ENCODE measurements at regions not wholly inside any gene's neighbourhood (a gene's known extent, or its start where the extent isn't known, plus 50 kb on each side); places are given as distances from the start of the nearest gene placed in this dataset.

GRCh38 chr5:38752012-38752536, 93.7 kb upstream of the OSMR start:
- FAIRE-seq (no peak), DNase-seq (ENCODE audit: insufficient read length, low spot score) (no peak)
- TF ChIP-seq CTCF (IDR thresholded peaks at IDR 0.05; ENCODE audit: insufficient read depth, missing control alignments) = no peak

GRCh38 chr5:38752622-38753021, 93.2 kb upstream of the OSMR start:
- DNase-seq (ENCODE audit: insufficient read length, low spot score) (no peak), FAIRE-seq (no peak)
- TF ChIP-seq CTCF (IDR thresholded peaks at IDR 0.05; ENCODE audit: insufficient read depth, missing control alignments) = no peak

- no peak for FAIRE-seq
- DNase-seq (ENCODE audit: insufficient read length, low spot score) = no peak
- no peak for TF ChIP-seq CTCF (IDR thresholded peaks at IDR 0.05; ENCODE audit: insufficient read depth, missing control alignments)
These were observed 92.7 kb upstream of the OSMR start for GRCh38 chr5:38753141-38753540.

- DNase-seq (ENCODE audit: insufficient read length, low spot score) = no peak
- TF ChIP-seq CTCF (IDR thresholded peaks at IDR 0.05; ENCODE audit: insufficient read depth, missing control alignments) = no peak
- FAIRE-seq = no peak
These were observed 92.0 kb upstream of the OSMR start for GRCh38 chr5:38753776-38754175.

GRCh38 chr5:38755181-38755580, 90.6 kb upstream of the OSMR start:
- FAIRE-seq (no peak), DNase-seq (ENCODE audit: insufficient read length, low spot score) (no peak)
- TF ChIP-seq CTCF (IDR thresholded peaks at IDR 0.05; ENCODE audit: insufficient read depth, missing control alignments) = no peak

- DNase-seq (ENCODE audit: insufficient read length, low spot score) (no peak), FAIRE-seq (no peak)
- TF ChIP-seq CTCF (IDR thresholded peaks at IDR 0.05; ENCODE audit: insufficient read depth, missing control alignments) = no peak
These were observed 89.7 kb upstream of the OSMR start for GRCh38 chr5:38756068-38756467.

- FAIRE-seq (no peak), DNase-seq (ENCODE audit: insufficient read length, low spot score) (no peak)
- no peak for TF ChIP-seq CTCF (IDR thresholded peaks at IDR 0.05; ENCODE audit: insufficient read depth, missing control alignments)
These were observed 88.2 kb upstream of the OSMR start for GRCh38 chr5:38757451-38758245.
